Vagina (tissue), 2 donors: ENCODE measurements at regions not wholly inside any gene's neighbourhood (a gene's known extent, or its start where the extent isn't known, plus 50 kb on each side); places are given as distances from the start of the nearest gene placed in this dataset.

Experiments
- CTCF ChIP-seq, 3 experiments: fragments of 450-650 bp in 2 of 3; fragments of 200-600 bp in 1 of 3; sonication (generic) in 1 of 3; IDR thresholded peaks; one replicate each; pipeline ENCODE4 v1.5.1; 2017 to 2019; ENCODE audit warnings: antibody characterized with exemption in 3 of 3, mild to moderate bottlenecking in 2 of 3, moderate library complexity in 2 of 3
- POLR2A ChIP-seq, 2 donors: fragments of 450-650 bp; IDR thresholded peaks; one replicate each; pipeline ENCODE4 v1.6.1; 2017; ENCODE audit warnings: antibody characterized with exemption in 2 of 2, mild to moderate bottlenecking in 2 of 2, moderate library complexity in 2 of 2
- POLR2AphosphoS5 ChIP-seq, 2 donors: sonication (generic); formaldehyde crosslinking; IDR thresholded peaks; one replicate each; pipeline ENCODE4 v1.9.0; 2017; ENCODE audit warnings: antibody characterized with exemption in 2 of 2, mild to moderate bottlenecking in 2 of 2, low read depth in 1 of 2; ENCODE audit not compliant: insufficient read depth in 1 of 2

- TF ChIP-seq CTCF (IDR thresholded peaks at IDR 0.05) (no peak), POLR2A (IDR thresholded peaks at IDR 0.05) (no peak), POLR2AphosphoS5 (IDR thresholded peaks at IDR 0.05; ENCODE audit: insufficient read depth in 1 of 2, low read depth in 1 of 2) (no peak)
Measured at GRCh38 chr18:25561918-25562317, 210.0 kb upstream of the ZNF521 start.
